HCT116 (cell line): ENCODE measurements at regions not wholly inside any gene's neighbourhood (a gene's known extent, or its start where the extent isn't known, plus 50 kb on each side); places are given as distances from the start of the nearest gene placed in this dataset.

ENCODE experiments used
- ATAC-seq: fragments of 200-7000 bp; cut with Tn5 transposase; 2 replicates; pipeline ENCODE4 v1.9.1; 2020; ENCODE audit warnings: mild to moderate bottlenecking, moderate library complexity
- BruUV-seq: library from RNA; stranded (reverse); fragments of 400-500 nt; replicated peaks from 2 replicates; lab custom pipeline; 2021; lab: Mats Ljungman, UMichigan
- CTCF ChIA-PET: fragments of 300-600 bp; sonication (Branson Sonifier 250); formaldehyde crosslinking; loops from one replicate; lab custom pipeline; 2021; ENCODE audit warnings: antibody characterized with exemption; lab: Charles Lee
- POLR2A ChIA-PET: fragments of 300-600, 350-600 bp; sonication (Branson Sonifier 250); formaldehyde crosslinking; loops from one replicate; lab custom pipeline; 2021; ENCODE audit warnings: antibody characterized with exemption; lab: Charles Lee
- RAD21 ChIA-PET, 2 experiments: fragments of 300-600 bp; sonication (Branson Sonifier 250); formaldehyde crosslinking; loops; one replicate each; lab custom pipeline; 2023; ENCODE audit warnings: low total read pairs in 2 of 2; ENCODE audit not compliant: uncharacterized antibody in 2 of 2, unreplicated experiment in 2 of 2, low non-redundant PET in 1 of 2; lab: Charles Lee
- DNase-seq: peaks from one replicate; pipeline ENCODE4 v3.0.0-alpha.2; 2010; ENCODE audit warnings: low read depth, low spot score
- H2AFZ ChIP-seq: fragments of 200-600 bp; shearing (Covaris generic), sonication (generic); 2 replicates; pipeline ENCODE4 v1.6.1; 2017; ENCODE audit warnings: low read depth, mixed run types, mixed read lengths, antibody characterized with exemption, low read length; ENCODE audit not compliant: poor library complexity, severe bottlenecking
- H3K27ac ChIP-seq: 2 replicates; pipeline ENCODE4 v1.5.1; 2012; ENCODE audit warnings: low read depth, low read length
- H3K27me3 ChIP-seq: fragments of 200-600 bp; sonication (generic); 2 replicates; pipeline ENCODE4 v1.6.1; 2016; ENCODE audit warnings: mixed run types, low read length, mixed read lengths; ENCODE audit not compliant: insufficient read depth
- H3K36me3 ChIP-seq, 2 experiments: fragments of 200-500 bp in 1 of 2; fragments of 200-600 bp in 1 of 2; sonication (Bioruptor generic) in 1 of 2; sonication (generic) in 1 of 2; 2 replicates each; pipeline versions ENCODE4 v1.5.1 to v1.6.1; 2014 to 2016; ENCODE audit warnings: low read length in 2 of 2, inconsistent platforms in 1 of 2, mixed read lengths in 1 of 2, mixed run types in 1 of 2; ENCODE audit not compliant: insufficient read depth in 2 of 2, control insufficient read depth in 1 of 2
- H3K4me1 ChIP-seq, 2 experiments: fragments of 200-600 bp in 1 of 2; sonication (generic) in 1 of 2; 2 replicates each; pipeline versions ENCODE4 v1.5.1 to v1.6.1; 2012 to 2017; ENCODE audit warnings: low read length in 2 of 2, inconsistent platforms in 1 of 2, mild to moderate bottlenecking in 1 of 2, mixed read lengths in 1 of 2, mixed run types in 1 of 2, moderate library complexity in 1 of 2; ENCODE audit not compliant: insufficient read depth in 2 of 2, control insufficient read depth in 1 of 2
- H3K4me2 ChIP-seq: fragments of 200-600 bp; sonication (generic); 2 replicates; pipeline ENCODE4 v1.6.1; 2017; ENCODE audit warnings: mixed run types, low read length, mixed read lengths
- H3K4me3 ChIP-seq, 2 experiments: fragments of 200-600 bp in 1 of 2; sonication (generic) in 1 of 2; replicated peaks in 1 of 2; 2 replicates each; pipeline ENCODE4 v1.5.1; 2011 to 2016; ENCODE audit warnings: low read length in 2 of 2, control low read depth in 1 of 2, low read depth in 1 of 2, mild to moderate bottlenecking in 1 of 2, mixed read lengths in 1 of 2, mixed run types in 1 of 2
- H3K79me2 ChIP-seq: fragments of 200-600 bp; sonication (generic); 2 replicates; pipeline ENCODE4 v1.6.1; 2017; ENCODE audit warnings: mild to moderate bottlenecking, mixed run types, low read length, moderate library complexity, mixed read lengths; ENCODE audit not compliant: insufficient read depth
- H3K9ac ChIP-seq: fragments of 200-600 bp; sonication (generic); 2 replicates; pipeline ENCODE4 v1.6.1; 2016; ENCODE audit warnings: low read length, mixed read lengths
- H3K9me2 ChIP-seq: fragments of 200-600 bp; sonication (generic), shearing (Covaris generic); 2 replicates; pipeline ENCODE4 v1.6.1; 2017; ENCODE audit warnings: mixed run types, mild to moderate bottlenecking, moderate library complexity; ENCODE audit not compliant: insufficient read depth
- H3K9me3 ChIP-seq, 2 experiments: fragments of 200-500 bp in 1 of 2; fragments of 200-600 bp in 1 of 2; sonication (Bioruptor generic) in 1 of 2; sonication (generic) in 1 of 2; 2 replicates each; pipeline ENCODE4 v1.6.1; 2014 to 2017; ENCODE audit warnings: low read length in 2 of 2, mixed read lengths in 2 of 2, inconsistent platforms in 1 of 2, low read depth in 1 of 2, mild to moderate bottlenecking in 1 of 2, mixed run types in 1 of 2, moderate library complexity in 1 of 2; ENCODE audit not compliant: control insufficient read depth in 1 of 2, insufficient read depth in 1 of 2
- H4K20me1 ChIP-seq: fragments of 200-600 bp; sonication (generic), shearing (Covaris generic); 2 replicates; pipeline ENCODE4 v1.6.1; 2017; ENCODE audit warnings: mixed run types, mild to moderate bottlenecking, moderate library complexity; ENCODE audit not compliant: insufficient read depth
- CBX3 ChIP-seq: IDR thresholded peaks from 2 replicates; pipeline ENCODE4 v1.6.1; 2012; ENCODE audit warnings: low read depth
- CEBPB ChIP-seq: IDR thresholded peaks from 2 replicates; pipeline ENCODE4 v1.6.1; 2012; ENCODE audit warnings: low read depth
- CTCF ChIP-seq, 3 experiments: fragments of 200-600 bp in 1 of 3; sonication (generic) in 1 of 3; IDR thresholded peaks in 2 of 3; conservative IDR thresholded peaks in 1 of 3; 2 replicates each; pipeline ENCODE4 v1.5.1; 2012 to 2017; ENCODE audit warnings: low read depth in 2 of 3, low read length in 2 of 3, antibody characterized with exemption in 1 of 3, borderline replicate concordance in 1 of 3, control low read depth in 1 of 3, mild to moderate bottlenecking in 1 of 3, mixed read lengths in 1 of 3, mixed run types in 1 of 3, moderate library complexity in 1 of 3; ENCODE audit not compliant: insufficient read depth in 1 of 3
- EGR1 ChIP-seq: IDR thresholded peaks from 2 replicates; pipeline ENCODE4 v1.6.1; 2012; ENCODE audit warnings: low read depth
- EZH2 ChIP-seq: fragments of 200-600 bp; sonication (generic); IDR thresholded peaks from 2 replicates; pipeline ENCODE4 v1.6.1; 2017; ENCODE audit warnings: antibody characterized with exemption, mixed run types
- EZH2phosphoT487 ChIP-seq: fragments of 200-600 bp; IDR thresholded peaks from 2 replicates; pipeline ENCODE4 v1.6.1; 2018; ENCODE audit warnings: antibody characterized with exemption, borderline replicate concordance
- POLR2A ChIP-seq: IDR thresholded peaks from 2 replicates; pipeline ENCODE4 v1.7.0; 2011; ENCODE audit warnings: borderline replicate concordance; ENCODE audit not compliant: insufficient read depth, insufficient read length; ENCODE audit errors: extremely low read depth
- RAD21 ChIP-seq: IDR thresholded peaks from 2 replicates; pipeline ENCODE4 v1.6.1; 2012; ENCODE audit warnings: low read depth, mild to moderate bottlenecking
- TCF7L2 ChIP-seq: IDR thresholded peaks from 2 replicates; pipeline ENCODE4 v1.7.0; 2011; ENCODE audit warnings: borderline replicate concordance, inconsistent platforms; ENCODE audit not compliant: insufficient read depth, insufficient read length; ENCODE audit errors: extremely low read depth
- ZFX ChIP-seq: fragments of 450-650 bp; IDR thresholded peaks from 2 replicates; pipeline ENCODE4 v1.6.1; 2017
- ZNF274 ChIP-seq: fragments of 200-500 bp; sonication (Bioruptor generic); IDR thresholded peaks from 2 replicates; pipeline ENCODE4 v1.6.1; 2014; ENCODE audit warnings: mild to moderate bottlenecking, low read depth, low read length, inconsistent platforms
- intact Hi-C: fragments of 100-400 bp; cut with micrococcal nuclease; formaldehyde crosslinking; loops from 2 replicates; pipeline ENCODE4 v1.10.0; 2022

GRCh38 chr6:3540253-3540820 is 83.5 kb upstream of the SLC22A23 start:
- TF ChIP-seq POLR2A, result no peak
- no peak for TF ChIP-seq ZNF274
- no peak for TF ChIP-seq EZH2phosphoT487
- TF ChIP-seq ZFX, result no peak
- TF ChIP-seq CEBPB, result no peak
- no peak for TF ChIP-seq EGR1
- no peak for TF ChIP-seq CTCF (IDR thresholded peaks at IDR 0.05 in 2 of 3, conservative IDR thresholded peaks at IDR 0.05 in 1 of 3; ENCODE audit: borderline replicate concordance in 1 of 3, insufficient read depth in 1 of 3, low read depth in 2 of 3, low read length in 2 of 3)
- TF ChIP-seq EZH2, result no peak
- TF ChIP-seq CBX3, result no peak
- TF ChIP-seq TCF7L2, result no peak
- TF ChIP-seq RAD21, result no peak
- TF ChIP-seq, all 23 proteins: peak for 0
- Histone ChIP-seq H3K9me2 (no peaks in the 10 kb centered on the region), H3K36me3 (no peaks in the 10 kb centered on the region), H2AFZ (no peak overlapping the region), H3K27ac (no peak overlapping the region), H3K27me3 (no peaks in the 10 kb centered on the region; the same call in 1 of the 2 replicates), H3K4me3 (no peak overlapping the region), H3K4me1 (no peaks in the 10 kb centered on the region), H3K9ac (no peak overlapping the region), H4K20me1 (no peaks in the 10 kb centered on the region), H3K79me2 (no peaks in the 10 kb centered on the region), H3K4me2 (no peak overlapping the region), H3K9me3 (no peaks in the 10 kb centered on the region)
- ATAC-seq (no peak), DNase-seq (no peak)
- RAD21 ChIA-PET, result no interaction called here
- no TSS peak for BruUV-seq
- POLR2A ChIA-PET, result no interaction called here
- intact Hi-C loops, result no loop called here
- CTCF ChIA-PET, result no interaction called here
